Gastroesophageal sphincter (tissue), 4 donors: ENCODE measurements at regions not wholly inside any gene's neighbourhood (a gene's known extent, or its start where the extent isn't known, plus 50 kb on each side); places are given as distances from the start of the nearest gene placed in this dataset.

Experiments used
- ATAC-seq: fragments of 150-250 bp; one replicate; pipeline ENCODE4 v1.9.1; 2016; ENCODE audit warnings: mild to moderate bottlenecking, moderate library complexity
- H3K27ac ChIP-seq, 4 donors: fragments of 200-600 bp; sonication (generic) in 3 of 4; 1 replicate in 3 of 4; 2 replicates in 1 of 4; pipeline ENCODE4 v1.5.1; 2016 to 2019
- H3K27me3 ChIP-seq: fragments of 200-600 bp; sonication (generic); one replicate; pipeline ENCODE4 v1.5.1; 2019
- H3K36me3 ChIP-seq, 2 donors: fragments of 200-600 bp; sonication (generic); one replicate each; pipeline ENCODE4 v1.5.1; 2019; ENCODE audit warnings: control low read depth in 1 of 2
- H3K4me1 ChIP-seq, 3 donors: fragments of 200-600 bp; sonication (generic); 1 replicate in 2 of 3; 2 replicates in 1 of 3; pipeline ENCODE4 v1.5.1; 2016 to 2019; ENCODE audit warnings: control low read depth in 2 of 3
- H3K4me3 ChIP-seq, 2 donors: fragments of 200-600 bp; sonication (generic); one replicate each; pipeline ENCODE4 v1.5.1; 2019; ENCODE audit warnings: mild to moderate bottlenecking in 1 of 2, moderate library complexity in 1 of 2
- H3K9me3 ChIP-seq, 3 donors: fragments of 200-600 bp; sonication (generic); one replicate each; pipeline ENCODE4 v1.5.1; 2017 to 2019; ENCODE audit warnings: control low read depth in 2 of 3
- EP300 ChIP-seq: sonication (generic); formaldehyde crosslinking; IDR thresholded peaks from one replicate; pipeline ENCODE4 v1.6.1; 2017; ENCODE audit warnings: antibody characterized with exemption, mild to moderate bottlenecking
- POLR2A ChIP-seq, 2 donors: fragments of 450-650 bp; IDR thresholded peaks; one replicate each; pipeline ENCODE4 v1.6.1; 2017; ENCODE audit warnings: antibody characterized with exemption in 2 of 2, mild to moderate bottlenecking in 2 of 2, moderate library complexity in 1 of 2
- POLR2AphosphoS5 ChIP-seq: sonication (generic); formaldehyde crosslinking; IDR thresholded peaks from one replicate; pipeline ENCODE4 v1.6.1; 2017; ENCODE audit warnings: antibody characterized with exemption
- WGBS, 2 donors: methylation state at CpG; one replicate each; pipeline ENCODE4 v1.1.5; 2018; ENCODE audit warnings: low coverage in 1 of 2; 5-methylcytosine and 5-hydroxymethylcytosine counted together
- TF ChIP-seq, protein P1 (sequence below), 4 experiments: fragments of 200-600 bp in 2 of 4; fragments of 450-650 bp in 2 of 4; sonication (generic) in 1 of 4; IDR thresholded peaks; one replicate each; pipeline ENCODE4 v1.5.1; 2017 to 2019; ENCODE audit warnings: antibody characterized with exemption in 4 of 4, mild to moderate bottlenecking in 2 of 4, moderate library complexity in 2 of 4

DNA sequence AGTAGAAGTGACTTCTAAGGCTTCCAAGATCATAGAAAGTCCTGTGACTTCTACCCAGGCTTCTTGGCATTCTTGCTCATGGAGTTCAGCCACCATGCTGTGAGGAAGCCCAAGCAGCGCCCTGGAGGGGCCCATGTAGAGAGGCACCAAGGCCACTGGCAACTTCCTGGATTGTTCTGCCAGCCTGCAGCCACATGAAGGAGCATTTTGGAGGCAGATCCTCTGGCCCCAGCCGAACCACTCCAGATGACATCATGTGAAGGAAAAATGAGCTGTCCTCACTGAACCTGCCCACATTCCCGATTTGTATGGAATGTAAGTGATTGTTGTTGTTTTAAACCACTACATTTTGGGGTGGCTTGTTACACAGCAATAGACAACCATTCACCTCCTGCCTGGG is 51.5 kb upstream of the MNX1 start:
- peaks cover 0 to 42% (median 0%) of the 10 kb centered on the region in 3 donors for H3K9me3 ChIP-seq
- WGBS, 2 donors = 100% methylated on average over 1 of the region's 3 CpGs; no CpG with 5 or more reads in 1 of the 2 donors
- TF ChIP-seq POLR2AphosphoS5 (no peak), POLR2A (IDR thresholded peaks at IDR 0.05) (no peak), EP300 (no peak)
- TF ChIP-seq, protein P1, sequence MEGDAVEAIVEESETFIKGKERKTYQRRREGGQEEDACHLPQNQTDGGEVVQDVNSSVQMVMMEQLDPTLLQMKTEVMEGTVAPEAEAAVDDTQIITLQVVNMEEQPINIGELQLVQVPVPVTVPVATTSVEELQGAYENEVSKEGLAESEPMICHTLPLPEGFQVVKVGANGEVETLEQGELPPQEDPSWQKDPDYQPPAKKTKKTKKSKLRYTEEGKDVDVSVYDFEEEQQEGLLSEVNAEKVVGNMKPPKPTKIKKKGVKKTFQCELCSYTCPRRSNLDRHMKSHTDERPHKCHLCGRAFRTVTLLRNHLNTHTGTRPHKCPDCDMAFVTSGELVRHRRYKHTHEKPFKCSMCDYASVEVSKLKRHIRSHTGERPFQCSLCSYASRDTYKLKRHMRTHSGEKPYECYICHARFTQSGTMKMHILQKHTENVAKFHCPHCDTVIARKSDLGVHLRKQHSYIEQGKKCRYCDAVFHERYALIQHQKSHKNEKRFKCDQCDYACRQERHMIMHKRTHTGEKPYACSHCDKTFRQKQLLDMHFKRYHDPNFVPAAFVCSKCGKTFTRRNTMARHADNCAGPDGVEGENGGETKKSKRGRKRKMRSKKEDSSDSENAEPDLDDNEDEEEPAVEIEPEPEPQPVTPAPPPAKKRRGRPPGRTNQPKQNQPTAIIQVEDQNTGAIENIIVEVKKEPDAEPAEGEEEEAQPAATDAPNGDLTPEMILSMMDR (IDR thresholded peaks at IDR 0.05) = no peak
- ATAC-seq = no peak
- no peak overlapping the region for H3K4me3 ChIP-seq
- no peaks in the 10 kb centered on the region for H3K4me1 ChIP-seq
- H3K27me3 ChIP-seq = peaks cover 14% of the 10 kb centered on the region
- H3K27ac ChIP-seq = no peak overlapping the region
- no peaks in the 10 kb centered on the region for H3K36me3 ChIP-seq

DNA sequence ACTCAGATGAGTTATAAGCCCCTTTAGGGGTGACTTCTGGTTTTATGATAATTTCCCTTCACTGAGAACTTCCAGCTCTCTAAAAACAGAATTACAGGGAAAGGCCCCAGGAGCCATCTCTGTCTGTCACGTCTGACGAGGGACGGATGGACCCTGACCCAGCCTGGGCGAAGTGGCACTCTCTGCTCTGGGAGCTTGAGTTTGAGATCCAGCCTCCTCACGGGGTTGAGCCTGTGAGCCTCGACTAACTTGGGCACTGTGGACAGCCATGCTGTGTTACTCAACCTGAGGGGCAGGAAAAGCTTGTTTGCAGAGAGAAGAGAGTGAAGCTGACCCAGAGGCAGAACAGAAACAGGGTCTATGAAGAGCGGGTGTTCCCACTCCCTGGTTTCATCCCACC is 54.6 kb upstream of the MNX1 start:
- TF ChIP-seq EP300 = no peak
- TF ChIP-seq POLR2AphosphoS5 = no peak
- TF ChIP-seq POLR2A (IDR thresholded peaks at IDR 0.05) = no peak
- TF ChIP-seq, protein P1 (IDR thresholded peaks at IDR 0.05) = no peak
- H3K27ac ChIP-seq = no peak overlapping the region
- H3K4me3 ChIP-seq = no peak overlapping the region
- H3K9me3 ChIP-seq = peaks cover 0 to 43% (median 0%) of the 10 kb centered on the region in 3 donors
- H3K4me1 ChIP-seq = no peaks in the 10 kb centered on the region
- 87 to 93% methylated on average over 3 to 4 of the region's 7 CpGs for WGBS, 2 donors
- no peaks in the 10 kb centered on the region for H3K36me3 ChIP-seq
- ATAC-seq = no peak
- H3K27me3 ChIP-seq = peaks cover 3% of the 10 kb centered on the region

DNA sequence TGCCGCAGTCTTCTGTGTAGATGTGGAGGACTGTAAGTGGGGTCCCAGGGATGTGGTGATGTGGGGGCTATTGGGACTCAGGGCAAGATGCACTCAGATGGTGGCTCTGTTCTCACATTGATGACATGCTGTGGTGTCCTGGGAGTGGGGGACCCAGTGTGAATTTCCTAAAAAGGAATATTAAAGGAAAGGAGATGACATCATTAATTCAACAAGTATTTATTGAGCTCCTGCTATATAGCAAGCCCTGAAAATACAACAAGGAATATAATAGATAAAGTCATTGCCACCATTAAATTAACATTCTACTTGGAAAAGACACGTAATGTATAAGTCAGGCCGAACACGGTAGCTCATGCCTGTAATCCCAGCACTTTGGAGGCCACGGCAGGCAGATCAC is 61.9 kb upstream of the MNX1 start:
- ATAC-seq = no peak
- Histone ChIP-seq H3K27ac (no peak overlapping the region), H3K4me3 (no peak overlapping the region), H3K4me1 (no peaks in the 10 kb centered on the region), H3K9me3 (peaks cover 0 to 17% (median 0%) of the 10 kb centered on the region in 3 donors), H3K36me3 (no peaks in the 10 kb centered on the region), H3K27me3 (peaks cover 52% of the 10 kb centered on the region)
- 81% methylated on average over 4 of the region's 5 CpGs; no CpG with 5 or more reads in 1 of the 2 donors for WGBS, 2 donors
- no peak for TF ChIP-seq POLR2AphosphoS5
- TF ChIP-seq, protein P1 (IDR thresholded peaks at IDR 0.05) = no peak
- TF ChIP-seq POLR2A (IDR thresholded peaks at IDR 0.05) = no peak
- TF ChIP-seq EP300 = no peak

DNA sequence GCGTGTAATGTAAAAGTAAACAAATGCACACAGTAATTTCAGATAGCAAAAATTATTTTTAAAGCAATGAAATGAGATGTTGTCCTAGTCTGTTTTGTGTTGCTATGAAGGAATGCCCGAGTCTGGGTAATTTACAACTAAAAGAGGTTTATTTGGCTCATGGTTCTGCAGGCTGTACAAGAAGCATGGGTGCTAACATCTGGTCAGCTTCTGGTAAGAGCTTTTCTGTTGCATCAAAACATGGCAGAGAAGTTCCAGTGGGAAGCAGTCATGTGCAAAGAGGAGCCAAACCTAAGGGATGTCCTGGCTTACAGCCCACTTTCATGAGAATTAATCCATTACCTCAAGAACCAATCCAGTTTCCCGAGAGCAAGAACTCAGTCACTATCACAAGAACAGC is 62.9 kb upstream of the MNX1 start:
- Histone ChIP-seq H3K27me3 (peaks cover 62% of the 10 kb centered on the region), H3K4me3 (no peak overlapping the region), H3K9me3 (peaks cover 0 to 17% (median 0%) of the 10 kb centered on the region in 3 donors), H3K36me3 (no peaks in the 10 kb centered on the region), H3K27ac (no peak overlapping the region), H3K4me1 (peaks cover 0 to 3% (median 0%) of the 10 kb centered on the region in 3 donors)
- ATAC-seq = no peak
- TF ChIP-seq, protein P1 (IDR thresholded peaks at IDR 0.05) = no peak
- TF ChIP-seq POLR2AphosphoS5 (no peak), POLR2A (IDR thresholded peaks at IDR 0.05) (no peak), EP300 (no peak)
- 47 to 77% methylated on average over 2 of the region's 3 CpGs for WGBS, 2 donors

DNA sequence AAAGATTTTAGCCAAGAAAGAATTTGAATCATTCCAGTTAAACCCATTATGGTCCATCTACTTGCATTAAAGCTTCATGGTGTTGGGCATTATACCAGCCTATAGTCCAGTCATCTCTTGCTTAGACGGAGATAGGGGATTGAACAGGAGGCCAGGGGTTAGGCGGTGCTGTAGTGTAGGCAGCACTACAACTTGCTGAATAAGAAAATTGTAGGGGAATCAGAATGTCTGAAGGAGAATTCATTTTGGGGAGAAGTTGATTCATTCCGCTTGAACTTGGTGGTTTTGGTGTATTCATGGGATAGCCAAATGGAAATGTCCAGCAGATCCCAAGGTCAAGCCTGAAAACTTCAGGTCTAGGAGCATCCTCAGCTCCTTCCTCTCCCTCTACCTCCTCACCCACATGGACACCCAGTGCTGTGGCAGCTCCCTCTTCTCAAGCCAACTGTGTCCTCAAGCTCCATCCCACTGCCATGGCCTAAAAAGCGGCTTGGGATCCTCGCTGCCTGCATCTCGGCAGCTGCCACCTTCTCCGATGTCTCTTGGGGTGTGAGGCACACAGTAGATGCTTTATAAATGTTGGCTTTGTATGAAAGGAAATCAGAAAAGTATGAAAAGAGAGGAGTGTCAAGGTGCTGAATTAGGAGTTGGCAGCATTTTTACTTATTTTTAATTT is 63.6 kb upstream of the MNX1 start:
- peaks cover 70% of the 10 kb centered on the region for H3K27me3 ChIP-seq

More for the DNA sequence above, 63.6 kb upstream of the MNX1 start:
- Histone ChIP-seq H3K4me1 (peaks cover 0 to 6% (median 0%) of the 10 kb centered on the region in 3 donors), H3K27ac (no peak overlapping the region), H3K4me3 (no peak overlapping the region), H3K9me3 (peaks cover 0 to 17% (median 0%) of the 10 kb centered on the region in 3 donors), H3K36me3 (no peaks in the 10 kb centered on the region)
- 86 to 88% methylated on average over 3 to 5 of the region's 7 CpGs for WGBS, 2 donors
- ATAC-seq = no peak
- TF ChIP-seq POLR2A (IDR thresholded peaks at IDR 0.05) = no peak
- TF ChIP-seq POLR2AphosphoS5 = no peak
- TF ChIP-seq, protein P1 (IDR thresholded peaks at IDR 0.05) = no peak
- no peak for TF ChIP-seq EP300
